ENCODE measurements at regions not wholly inside any gene's neighbourhood (a gene's known extent, or its start where the extent isn't known, plus 50 kb on each side); places are given as distances from the start of the nearest gene placed in this dataset.

DNA sequence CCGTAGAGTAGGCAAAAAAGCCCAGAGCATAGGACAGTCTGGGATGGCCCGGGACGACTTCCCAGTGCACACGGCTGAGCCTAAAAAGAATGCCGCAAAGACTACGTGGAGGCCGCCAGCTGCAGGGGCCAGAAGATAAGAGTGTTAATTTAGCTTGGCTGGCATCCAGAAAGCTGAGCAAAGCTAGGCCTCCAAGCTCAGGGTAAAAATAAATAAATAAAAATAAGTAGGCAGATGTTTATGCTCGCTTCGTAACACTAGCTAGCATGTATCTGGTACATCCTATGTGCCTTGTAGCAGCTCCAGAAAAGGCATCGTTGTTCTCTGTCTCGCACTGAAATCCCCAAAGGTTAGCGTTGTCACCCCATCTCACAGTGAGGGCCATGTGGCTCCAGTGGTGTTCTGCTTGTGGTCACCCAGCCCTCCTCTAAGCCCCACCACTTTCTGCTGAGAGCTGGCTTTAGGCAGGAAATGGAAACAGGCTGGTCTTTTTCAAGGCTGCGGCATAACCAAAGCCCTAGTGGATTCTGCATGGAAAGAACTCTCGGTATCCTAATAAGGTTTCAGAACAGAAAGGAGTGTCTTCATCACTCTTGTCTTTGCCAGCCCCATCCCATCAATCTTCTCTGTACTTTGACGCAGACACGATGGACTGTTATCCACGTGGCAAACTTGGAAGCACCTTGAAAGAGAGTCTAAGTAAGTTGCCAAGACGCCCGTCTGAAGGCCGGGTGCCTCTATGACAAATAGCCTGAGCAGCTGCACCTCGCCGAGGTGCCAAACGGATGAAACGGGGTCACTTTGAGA is 58.1 kb upstream of the MEF2A start:
- TF ChIP-seq EZH2 (IDR thresholded peaks at IDR 0.05) (no peak), CTCF (IDR thresholded peaks at IDR 0.05) (no peak)

All from neural progenitor cell (in vitro differentiated cells).